Mesendoderm (in vitro differentiated cells): ENCODE measurements at regions not wholly inside any gene's neighbourhood (a gene's known extent, or its start where the extent isn't known, plus 50 kb on each side); places are given as distances from the start of the nearest gene placed in this dataset.

Experiments
- DNase-seq: peaks from one replicate; pipeline ENCODE4 v3.0.0; 2013
- H2AK5ac ChIP-seq: 2 replicates; pipeline ENCODE4 v1.6.1; 2013; ENCODE audit warnings: low read length, inconsistent platforms
- H2BK120ac ChIP-seq: 2 replicates; pipeline ENCODE4 v1.6.1; 2013; ENCODE audit warnings: low read depth, mild to moderate bottlenecking, low read length, moderate library complexity, mixed read lengths
- H2BK15ac ChIP-seq: replicated peaks from 2 replicates; pipeline ENCODE4 v1.6.1; 2013; ENCODE audit warnings: low read depth, mild to moderate bottlenecking, moderate library complexity
- H2BK5ac ChIP-seq: 2 replicates; pipeline ENCODE4 v1.6.1; 2013; ENCODE audit warnings: low read length, inconsistent platforms
- H3K18ac ChIP-seq: 2 replicates; pipeline ENCODE4 v1.6.1; 2013; ENCODE audit warnings: mild to moderate bottlenecking, low read length, mixed read lengths
- H3K23ac ChIP-seq: one replicate; pipeline ENCODE4 v1.6.1; 2013; ENCODE audit warnings: low read length
- H3K27ac ChIP-seq: 2 replicates; pipeline ENCODE4 v1.5.1; 2013; ENCODE audit warnings: low read depth, mild to moderate bottlenecking, inconsistent platforms, low read length, moderate library complexity
- H3K27me3 ChIP-seq: 2 replicates; pipeline ENCODE4 v1.6.1; 2013; ENCODE audit warnings: low read length, control low read depth, mild to moderate bottlenecking, inconsistent platforms; ENCODE audit not compliant: insufficient read depth, poor library complexity
- H3K36me3 ChIP-seq: 2 replicates; pipeline ENCODE4 v1.6.1; 2013; ENCODE audit warnings: low read length, inconsistent platforms; ENCODE audit not compliant: control insufficient read depth, insufficient read depth
- H3K4ac ChIP-seq: one replicate; pipeline ENCODE4 v1.6.1; 2013; ENCODE audit warnings: low read depth, mild to moderate bottlenecking, low read length, moderate library complexity
- H3K4me1 ChIP-seq: 2 replicates; pipeline ENCODE4 v1.6.1; 2013; ENCODE audit warnings: low read depth, low read length, inconsistent platforms; ENCODE audit not compliant: control insufficient read depth
- H3K4me2 ChIP-seq: 2 replicates; pipeline ENCODE4 v1.6.1; 2013; ENCODE audit warnings: low read length
- H3K4me3 ChIP-seq: 2 replicates; pipeline ENCODE4 v1.5.1; 2013; ENCODE audit warnings: mild to moderate bottlenecking, low read length
- H3K56ac ChIP-seq: one replicate; pipeline ENCODE4 v1.6.1; 2013; ENCODE audit warnings: low read length
- H3K79me1 ChIP-seq: 2 replicates; pipeline ENCODE4 v1.6.1; 2013; ENCODE audit warnings: low read length, inconsistent platforms
- H3K79me2 ChIP-seq: 2 replicates; pipeline ENCODE4 v1.6.1; 2013; ENCODE audit warnings: mild to moderate bottlenecking, low read length; ENCODE audit not compliant: control insufficient read depth, insufficient read depth
- H3K9ac ChIP-seq: 2 replicates; pipeline ENCODE4 v1.6.1; 2013; ENCODE audit warnings: low read length, inconsistent platforms
- H4K5ac ChIP-seq: one replicate; pipeline ENCODE4 v1.6.1; 2013; ENCODE audit warnings: low read length
- H4K8ac ChIP-seq: one replicate; pipeline ENCODE4 v1.6.1; 2013; ENCODE audit warnings: low read depth, mild to moderate bottlenecking, control low read depth, low read length, moderate library complexity
- WGBS: extraction: QIAGEN DNeasy Blood & Tissue Kit; methylation state at CpG from one replicate; pipeline ENCODE4 v1.1.7; 2013; ENCODE audit warnings: low lambda C conversion rate, missing lambda C conversion rate; ENCODE audit not compliant: insufficient coverage; ENCODE audit errors: extremely low coverage; 5-methylcytosine and 5-hydroxymethylcytosine counted together

DNA sequence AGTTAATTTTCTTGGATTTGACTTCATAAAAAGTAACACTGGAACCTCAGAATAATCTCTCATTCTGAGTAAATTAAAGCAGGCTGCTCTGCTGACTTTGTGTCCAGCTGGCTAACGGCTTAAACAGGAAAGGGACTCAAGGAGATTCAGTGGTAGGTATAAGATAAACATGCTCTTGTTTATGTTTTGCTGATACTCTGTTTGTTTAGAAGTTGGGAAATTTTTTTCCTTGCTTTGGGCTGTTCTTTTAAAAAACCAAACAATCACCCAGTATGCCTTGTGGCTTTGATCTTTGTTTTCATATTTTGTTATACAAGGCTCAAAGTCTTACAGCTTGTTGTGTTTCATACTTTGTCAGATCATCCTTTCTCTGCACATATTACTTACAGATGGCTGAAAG lies 237.6 kb upstream of the RIOK2 start:
- no peak overlapping the region for H3K18ac ChIP-seq
- H2AK5ac ChIP-seq, result no peak overlapping the region
- no peaks in the 10 kb centered on the region for H3K4me1 ChIP-seq
- no peak for DNase-seq
- H3K27me3 ChIP-seq, result no peaks in the 10 kb centered on the region
- no peak overlapping the region for H3K23ac ChIP-seq
- no peaks in the 10 kb centered on the region for H3K79me1 ChIP-seq
- no peak overlapping the region for H3K56ac ChIP-seq
- WGBS, result no CpG with 5 or more reads among the region's 1 CpG
- no peak overlapping the region for H3K27ac ChIP-seq
- no peak overlapping the region for H3K4ac ChIP-seq
- no peaks in the 10 kb centered on the region for H3K36me3 ChIP-seq
- no peak overlapping the region for H2BK120ac ChIP-seq
- H4K5ac ChIP-seq, result no peak overlapping the region
- no peak overlapping the region for H3K4me2 ChIP-seq
- H2BK15ac ChIP-seq, result no peak overlapping the region
- H3K79me2 ChIP-seq, result no peaks in the 10 kb centered on the region
- H4K8ac ChIP-seq, result no peak overlapping the region
- no peak overlapping the region for H3K4me3 ChIP-seq
- H2BK5ac ChIP-seq, result no peak overlapping the region
- no peak overlapping the region for H3K9ac ChIP-seq

DNA sequence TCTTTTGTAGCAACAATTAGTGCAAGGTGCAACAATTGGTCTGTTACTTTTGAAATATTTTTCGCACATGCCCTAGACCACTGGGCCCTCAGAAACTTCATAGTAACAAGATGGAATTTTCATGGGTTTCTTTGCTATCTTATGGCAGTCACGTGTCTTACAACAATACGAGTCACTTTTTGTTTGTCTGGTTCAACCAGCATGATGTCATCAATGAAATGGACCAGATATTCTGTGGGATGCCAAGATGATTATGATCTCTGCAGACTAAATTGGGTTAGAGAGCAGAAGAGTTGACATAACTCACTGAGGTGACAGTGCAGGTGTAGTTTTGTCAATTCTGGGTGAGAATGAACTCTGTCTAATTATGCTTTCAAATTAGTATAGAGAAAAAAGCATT lies 239.6 kb upstream of the RIOK2 start:
- Histone ChIP-seq H3K79me1 (no peaks in the 10 kb centered on the region), H3K4me2 (no peak overlapping the region), H4K8ac (no peak overlapping the region), H2AK5ac (no peak overlapping the region), H3K79me2 (no peaks in the 10 kb centered on the region), H2BK15ac (no peak overlapping the region), H3K4me1 (no peaks in the 10 kb centered on the region), H3K27me3 (no peaks in the 10 kb centered on the region), H3K56ac (no peak overlapping the region), H2BK5ac (no peak overlapping the region), H3K4me3 (no peak overlapping the region), H3K4ac (no peak overlapping the region), H2BK120ac (no peak overlapping the region), H3K9ac (no peak overlapping the region), H3K18ac (no peak overlapping the region), H4K5ac (no peak overlapping the region), H3K27ac (no peak overlapping the region), H3K23ac (no peak overlapping the region), H3K36me3 (no peaks in the 10 kb centered on the region)
- no CpG with 5 or more reads among the region's 3 CpGs for WGBS
- no peak for DNase-seq

DNA sequence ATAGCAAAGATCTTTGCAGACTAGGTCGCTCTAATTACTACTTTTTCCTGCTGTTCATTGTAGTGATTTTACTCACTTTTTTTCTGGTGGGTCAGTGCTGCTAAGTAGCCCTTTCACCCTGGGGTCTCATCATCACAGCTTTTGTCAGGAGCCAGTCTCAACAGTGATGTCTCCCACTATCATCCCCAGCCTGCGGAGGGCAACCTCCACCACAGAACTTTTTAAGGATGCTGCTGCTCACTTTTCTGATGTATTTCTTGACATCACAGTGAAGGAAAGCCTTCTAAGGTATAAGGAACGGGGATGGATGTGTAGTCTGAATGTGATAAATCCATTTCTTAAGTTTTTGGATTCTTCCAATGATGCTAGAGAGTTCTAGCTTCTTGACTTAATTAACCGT lies 242.5 kb upstream of the RIOK2 start:
- H3K79me2 ChIP-seq, result no peaks in the 10 kb centered on the region
- H3K4me3 ChIP-seq, result no peak overlapping the region
- H3K56ac ChIP-seq, result no peak overlapping the region
- WGBS, result no CpG with 5 or more reads among the region's 4 CpGs
- H3K4me2 ChIP-seq, result no peak overlapping the region
- no peak overlapping the region for H3K27ac ChIP-seq
- H3K79me1 ChIP-seq, result no peaks in the 10 kb centered on the region
- no peak overlapping the region for H3K18ac ChIP-seq
- no peak overlapping the region for H4K5ac ChIP-seq
- no peaks in the 10 kb centered on the region for H3K4me1 ChIP-seq
- no peak overlapping the region for H2BK120ac ChIP-seq
- peak; percentile 61 for DNase-seq
- no peak overlapping the region for H2AK5ac ChIP-seq
- no peak overlapping the region for H3K9ac ChIP-seq
- H2BK15ac ChIP-seq, result no peak overlapping the region
- H3K4ac ChIP-seq, result no peak overlapping the region
- no peaks in the 10 kb centered on the region for H3K36me3 ChIP-seq
- H4K8ac ChIP-seq, result no peak overlapping the region
- no peak overlapping the region for H2BK5ac ChIP-seq
- no peaks in the 10 kb centered on the region for H3K27me3 ChIP-seq
- no peak overlapping the region for H3K23ac ChIP-seq

DNA sequence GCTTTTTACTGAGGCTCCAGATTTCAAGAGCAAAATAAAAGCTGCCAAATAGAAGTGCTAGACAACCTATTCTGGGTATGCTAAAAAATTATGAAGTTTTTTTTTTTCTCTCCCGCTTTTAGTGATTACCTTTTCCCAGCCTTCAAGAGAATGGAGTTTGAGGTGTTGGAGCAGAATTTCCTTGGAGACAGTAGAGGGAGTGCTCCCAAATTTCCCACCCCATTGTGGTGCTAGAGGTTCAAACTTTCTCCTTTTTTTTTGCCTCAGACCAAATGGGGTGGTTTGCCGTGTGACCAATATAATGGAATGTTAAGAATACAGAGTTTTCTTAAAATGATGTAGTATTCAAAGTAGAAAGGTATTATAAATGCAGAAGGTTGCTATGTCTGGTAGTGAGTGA lies 244.2 kb upstream of the RIOK2 start:
- H4K5ac ChIP-seq, result no peak overlapping the region
- no peak overlapping the region for H3K56ac ChIP-seq
- no peak overlapping the region for H2BK5ac ChIP-seq
- H4K8ac ChIP-seq, result no peak overlapping the region
- no peaks in the 10 kb centered on the region for H3K79me2 ChIP-seq
- no peak overlapping the region for H3K4ac ChIP-seq
- no peak overlapping the region for H3K23ac ChIP-seq
- no peak overlapping the region for H2BK120ac ChIP-seq
- H3K4me2 ChIP-seq, result no peak overlapping the region
- no peaks in the 10 kb centered on the region for H3K27me3 ChIP-seq
- WGBS, result no CpG with 5 or more reads among the region's 2 CpGs
- DNase-seq, result peak; percentile 39
- H2AK5ac ChIP-seq, result no peak overlapping the region
- H2BK15ac ChIP-seq, result no peak overlapping the region
- no peak overlapping the region for H3K4me3 ChIP-seq
- H3K79me1 ChIP-seq, result no peaks in the 10 kb centered on the region
- H3K18ac ChIP-seq, result no peak overlapping the region
- H3K36me3 ChIP-seq, result no peaks in the 10 kb centered on the region
- H3K27ac ChIP-seq, result no peak overlapping the region
- no peaks in the 10 kb centered on the region for H3K4me1 ChIP-seq
- no peak overlapping the region for H3K9ac ChIP-seq

DNA sequence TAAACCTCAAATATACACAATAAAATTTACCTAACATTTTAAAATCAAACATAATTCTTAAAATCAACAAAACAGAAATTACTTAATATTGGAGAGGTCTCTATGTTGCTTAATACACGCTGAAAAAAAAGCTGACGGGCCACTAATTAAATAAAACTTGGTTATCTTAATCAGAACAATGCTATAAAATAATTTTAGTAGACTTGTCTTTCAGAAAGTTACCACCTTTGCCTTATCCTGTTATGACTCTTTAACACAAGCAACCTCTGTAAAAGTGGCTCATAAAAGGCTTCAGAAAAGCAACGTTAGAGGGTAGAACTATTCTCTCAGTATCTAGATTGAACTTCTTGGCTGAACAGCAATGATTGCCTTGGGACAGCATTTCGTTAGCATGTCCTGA lies 251.0 kb upstream of the RIOK2 start:
- no peaks in the 10 kb centered on the region for H3K79me2 ChIP-seq
- no peaks in the 10 kb centered on the region for H3K36me3 ChIP-seq
- H2BK15ac ChIP-seq, result no peak overlapping the region
- no peak overlapping the region for H2AK5ac ChIP-seq
- H3K27ac ChIP-seq, result no peak overlapping the region
- no peak overlapping the region for H3K56ac ChIP-seq
- no peak overlapping the region for H3K18ac ChIP-seq
- H3K9ac ChIP-seq, result no peak overlapping the region
- no peak for DNase-seq
- H2BK120ac ChIP-seq, result no peak overlapping the region
- no peak overlapping the region for H2BK5ac ChIP-seq
- no peaks in the 10 kb centered on the region for H3K79me1 ChIP-seq
- no peak overlapping the region for H4K5ac ChIP-seq
- no peak overlapping the region for H4K8ac ChIP-seq
- no peaks in the 10 kb centered on the region for H3K4me1 ChIP-seq
- H3K4me2 ChIP-seq, result no peak overlapping the region
- no peak overlapping the region for H3K23ac ChIP-seq
- no peak overlapping the region for H3K4me3 ChIP-seq
- no CpG with 5 or more reads among the region's 4 CpGs for WGBS
- no peak overlapping the region for H3K4ac ChIP-seq
- H3K27me3 ChIP-seq, result no peaks in the 10 kb centered on the region

DNA sequence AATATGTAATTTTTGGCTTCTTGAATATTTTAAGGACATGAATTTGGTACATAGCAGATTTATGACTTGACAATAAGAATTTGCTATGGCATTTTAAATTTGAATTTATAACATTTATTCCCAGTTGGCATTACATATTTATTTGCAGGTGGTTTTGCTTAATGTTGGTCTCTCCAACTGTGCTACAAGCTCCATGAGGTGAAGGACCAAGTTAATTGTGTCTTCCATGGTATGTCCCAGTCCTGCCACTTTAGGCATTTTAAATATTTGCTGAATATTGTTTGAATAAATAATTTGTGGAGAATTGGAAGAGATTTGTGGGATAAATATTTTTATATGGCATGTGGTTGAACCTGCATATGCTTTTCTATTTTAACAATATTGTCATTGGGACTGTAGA lies 253.4 kb upstream of the RIOK2 start:
- Histone ChIP-seq H2BK5ac (no peak overlapping the region), H3K27me3 (no peaks in the 10 kb centered on the region), H3K4ac (no peak overlapping the region), H3K9ac (no peak overlapping the region), H4K8ac (no peak overlapping the region), H3K18ac (no peak overlapping the region), H3K79me2 (no peaks in the 10 kb centered on the region), H3K36me3 (no peaks in the 10 kb centered on the region), H3K4me2 (no peak overlapping the region), H4K5ac (no peak overlapping the region), H3K56ac (no peak overlapping the region), H2BK15ac (no peak overlapping the region), H3K4me3 (no peak overlapping the region), H3K23ac (no peak overlapping the region), H2BK120ac (no peak overlapping the region), H2AK5ac (no peak overlapping the region), H3K27ac (no peak overlapping the region), H3K4me1 (no peaks in the 10 kb centered on the region), H3K79me1 (no peaks in the 10 kb centered on the region)
- DNase-seq, result no peak
